ENCODE measurements at regions not wholly inside any gene's neighbourhood (a gene's known extent, or its start where the extent isn't known, plus 50 kb on each side); places are given as distances from the start of the nearest gene placed in this dataset.

- TF ChIP-seq CTCF (IDR thresholded peaks at IDR 0.05; ENCODE audit: insufficient read depth, low read length, poor library complexity, severe bottlenecking) (no peak), EZH2phosphoT487 (conservative IDR thresholded peaks at IDR 0.05; ENCODE audit: low read length) (no peak)
Observed at GRCh38 chr1:168446081-168446480, 97.7 kb downstream of the XCL2 start.

All from SU-DHL-6 (cell line).